ENCODE measurements at regions not wholly inside any gene's neighbourhood (a gene's known extent, or its start where the extent isn't known, plus 50 kb on each side); places are given as distances from the start of the nearest gene placed in this dataset.

- CTCF ChIA-PET, result interaction anchor here (0.6 kb wide), 2 partner anchors 64 to 76 kb away, joined by 3 read pairs; no protein-coding TSS in a partner anchor
- POLR2A ChIA-PET, result no interaction called here
- no peak overlapping the region for H3K27ac ChIP-seq (ENCODE audit: extremely low read depth, low read depth, low read length)
- no peaks in the 10 kb centered on the region for H3K36me3 ChIP-seq (ENCODE audit: control insufficient read depth in 2 of 2, insufficient read depth in 1 of 2, low read length in 2 of 2)
- TF ChIP-seq ZNF292 (tag by site-specific recombination; IDR thresholded peaks at IDR 0.05; ENCODE audit: borderline replicate concordance, low read depth) (no peak), SALL2 (tag by site-specific recombination; IDR thresholded peaks at IDR 0.05; ENCODE audit: borderline replicate concordance) (no peak), KLF1 (tag by site-specific recombination; IDR thresholded peaks at IDR 0.05) (no peak), ZNF24 (tag by site-specific recombination; IDR thresholded peaks at IDR 0.05) (no peak), FEZF1 (tag by site-specific recombination; IDR thresholded peaks at IDR 0.05) (no peak), ZNF585B (tag by site-specific recombination; IDR thresholded peaks at IDR 0.05) (no peak), ZSCAN23 (tag by site-specific recombination; IDR thresholded peaks at IDR 0.05) (no peak), ZNF114 (tag by site-specific recombination; IDR thresholded peaks at IDR 0.05) (no peak), SP7 (tag by site-specific recombination; IDR thresholded peaks at IDR 0.05) (no peak), ZNF600 (tag by site-specific recombination; IDR thresholded peaks at IDR 0.05) (no peak), ZNF16 (tag by site-specific recombination; IDR thresholded peaks at IDR 0.05; ENCODE audit: low read depth) (no peak), ZBTB10 (tag by site-specific recombination; IDR thresholded peaks at IDR 0.05) (no peak), ZNF19 (tag by site-specific recombination; IDR thresholded peaks at IDR 0.05; ENCODE audit: low read depth) (no peak), ZNF571 (tag by site-specific recombination; IDR thresholded peaks at IDR 0.05) (no peak), ZNF610 (tag by site-specific recombination; IDR thresholded peaks at IDR 0.05; ENCODE audit: borderline replicate concordance) (no peak), ZNF707 (tag by site-specific recombination; IDR thresholded peaks at IDR 0.05) (no peak)
- TF ChIP-seq, protein P1, sequence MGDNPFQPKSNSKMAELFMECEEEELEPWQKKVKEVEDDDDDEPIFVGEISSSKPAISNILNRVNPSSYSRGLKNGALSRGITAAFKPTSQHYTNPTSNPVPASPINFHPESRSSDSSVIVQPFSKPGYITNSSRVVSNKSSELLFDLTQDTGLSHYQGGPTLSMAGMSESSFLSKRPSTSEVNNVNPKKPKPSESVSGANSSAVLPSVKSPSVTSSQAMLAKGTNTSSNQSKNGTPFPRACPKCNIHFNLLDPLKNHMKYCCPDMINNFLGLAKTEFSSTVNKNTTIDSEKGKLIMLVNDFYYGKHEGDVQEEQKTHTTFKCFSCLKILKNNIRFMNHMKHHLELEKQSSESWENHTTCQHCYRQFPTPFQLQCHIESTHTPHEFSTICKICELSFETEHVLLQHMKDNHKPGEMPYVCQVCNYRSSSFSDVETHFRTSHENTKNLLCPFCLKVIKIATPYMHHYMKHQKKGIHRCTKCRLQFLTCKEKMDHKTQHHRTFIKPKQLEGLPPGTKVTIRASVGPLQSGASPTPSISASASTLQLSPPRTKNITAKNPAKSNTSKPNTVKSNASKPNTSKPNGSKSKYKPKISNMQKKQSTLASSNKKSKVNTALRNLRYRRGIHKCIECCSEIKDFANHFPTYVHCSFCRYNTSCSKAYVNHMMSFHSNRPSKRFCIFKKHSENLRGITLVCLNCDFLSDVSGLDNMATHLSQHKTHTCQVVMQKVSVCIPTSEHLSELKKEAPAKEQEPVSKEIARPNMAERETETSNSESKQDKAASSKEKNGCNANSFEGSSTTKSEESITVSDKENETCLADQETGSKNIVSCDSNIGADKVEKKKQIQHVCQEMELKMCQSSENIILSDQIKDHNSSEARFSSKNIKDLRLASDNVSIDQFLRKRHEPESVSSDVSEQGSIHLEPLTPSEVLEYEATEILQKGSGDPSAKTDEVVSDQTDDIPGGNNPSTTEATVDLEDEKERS (tag by site-specific recombination; IDR thresholded peaks at IDR 0.05), result no peak
- TF ChIP-seq, protein P2, sequence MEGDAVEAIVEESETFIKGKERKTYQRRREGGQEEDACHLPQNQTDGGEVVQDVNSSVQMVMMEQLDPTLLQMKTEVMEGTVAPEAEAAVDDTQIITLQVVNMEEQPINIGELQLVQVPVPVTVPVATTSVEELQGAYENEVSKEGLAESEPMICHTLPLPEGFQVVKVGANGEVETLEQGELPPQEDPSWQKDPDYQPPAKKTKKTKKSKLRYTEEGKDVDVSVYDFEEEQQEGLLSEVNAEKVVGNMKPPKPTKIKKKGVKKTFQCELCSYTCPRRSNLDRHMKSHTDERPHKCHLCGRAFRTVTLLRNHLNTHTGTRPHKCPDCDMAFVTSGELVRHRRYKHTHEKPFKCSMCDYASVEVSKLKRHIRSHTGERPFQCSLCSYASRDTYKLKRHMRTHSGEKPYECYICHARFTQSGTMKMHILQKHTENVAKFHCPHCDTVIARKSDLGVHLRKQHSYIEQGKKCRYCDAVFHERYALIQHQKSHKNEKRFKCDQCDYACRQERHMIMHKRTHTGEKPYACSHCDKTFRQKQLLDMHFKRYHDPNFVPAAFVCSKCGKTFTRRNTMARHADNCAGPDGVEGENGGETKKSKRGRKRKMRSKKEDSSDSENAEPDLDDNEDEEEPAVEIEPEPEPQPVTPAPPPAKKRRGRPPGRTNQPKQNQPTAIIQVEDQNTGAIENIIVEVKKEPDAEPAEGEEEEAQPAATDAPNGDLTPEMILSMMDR (tag by site-specific recombination; IDR thresholded peaks at IDR 0.05), result no peak
- H3K9me3 ChIP-seq (ENCODE audit: control insufficient read depth, insufficient read depth, low read depth, low read length), result no peaks in the 10 kb centered on the region
- H3K4me3 ChIP-seq (ENCODE audit: low read depth, low read length), result no peak overlapping the region
- no peaks in the 10 kb centered on the region for H3K4me1 ChIP-seq (ENCODE audit: control insufficient read depth, insufficient read depth, low read length)
Observed at GRCh38 chr1:219772265-219773036, 155.9 kb downstream of the SLC30A10 start.

GRCh38 chr1:219771080-219771479 lies 157.3 kb downstream of the SLC30A10 start:
- CTCF ChIA-PET, result no interaction called here
- H3K4me1 ChIP-seq (ENCODE audit: control insufficient read depth, insufficient read depth, low read length), result no peaks in the 10 kb centered on the region
- POLR2A ChIA-PET, result no interaction called here
- TF ChIP-seq ZNF394 (tag by site-specific recombination; IDR thresholded peaks at IDR 0.05; ENCODE audit: borderline replicate concordance) (no peak), ZNF416 (tag by site-specific recombination; IDR thresholded peaks at IDR 0.05) (no peak), ZNF302 (tag by site-specific recombination; IDR thresholded peaks at IDR 0.05; ENCODE audit: low read depth) (no peak), ZNF777 (tag by site-specific recombination; IDR thresholded peaks at IDR 0.05; ENCODE audit: borderline replicate concordance) (no peak), KLF10 (tag by site-specific recombination; IDR thresholded peaks at IDR 0.05) (0 out of 2 replicates have a peak, but pooled peaks have one; percentile 19), ZNF184 (tag by site-specific recombination; IDR thresholded peaks at IDR 0.05) (peak; percentile 51; the same call in 1 of the 2 replicates), SP2 (tag by site-specific recombination; IDR thresholded peaks at IDR 0.05) (peak; percentile 21), ZNF660 (tag by site-specific recombination; IDR thresholded peaks at IDR 0.05) (0 out of 2 replicates have a peak, but pooled peaks have one; percentile 37)
- TF ChIP-seq, protein P3, sequence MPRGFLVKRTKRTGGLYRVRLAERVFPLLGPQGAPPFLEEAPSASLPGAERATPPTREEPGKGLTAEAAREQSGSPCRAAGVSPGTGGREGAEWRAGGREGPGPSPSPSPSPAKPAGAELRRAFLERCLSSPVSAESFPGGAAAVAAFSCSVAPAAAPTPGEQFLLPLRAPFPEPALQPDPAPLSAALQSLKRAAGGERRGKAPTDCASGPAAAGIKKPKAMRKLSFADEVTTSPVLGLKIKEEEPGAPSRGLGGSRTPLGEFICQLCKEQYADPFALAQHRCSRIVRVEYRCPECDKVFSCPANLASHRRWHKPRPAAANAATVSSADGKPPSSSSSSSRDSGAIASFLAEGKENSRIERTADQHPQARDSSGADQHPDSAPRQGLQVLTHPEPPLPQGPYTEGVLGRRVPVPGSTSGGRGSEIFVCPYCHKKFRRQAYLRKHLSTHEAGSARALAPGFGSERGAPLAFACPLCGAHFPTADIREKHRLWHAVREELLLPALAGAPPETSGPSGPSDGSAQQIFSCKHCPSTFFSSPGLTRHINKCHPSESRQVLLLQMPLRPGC (tag by site-specific recombination; IDR thresholded peaks at IDR 0.05), result peak; percentile 76

More at GRCh38 chr1:219771080-219771479, 157.3 kb downstream of the SLC30A10 start:
- H3K27ac ChIP-seq (ENCODE audit: extremely low read depth, low read depth, low read length), result no peak overlapping the region
- no peaks in the 10 kb centered on the region for H3K36me3 ChIP-seq (ENCODE audit: control insufficient read depth in 2 of 2, insufficient read depth in 1 of 2, low read length in 2 of 2)
- no peaks in the 10 kb centered on the region for H3K9me3 ChIP-seq (ENCODE audit: control insufficient read depth, insufficient read depth, low read depth, low read length)
- no peak overlapping the region for H3K4me3 ChIP-seq (ENCODE audit: low read depth, low read length)
